ENCODE measurements at regions not wholly inside any gene's neighbourhood (a gene's known extent, or its start where the extent isn't known, plus 50 kb on each side); places are given as distances from the start of the nearest gene placed in this dataset.
A peak's percentile ranks its signal among the peaks of the same experiment; 100 is the strongest.

GRCh38 chrX:56066016-56066415, 166.1 kb upstream of the KLF8 start:
- Histone ChIP-seq H3K27ac (peak overlapping the region in 1 of 4 donors; percentile 63), H3K27me3 (no peaks in the 10 kb centered on the region), H3K9me3 (no peaks in the 10 kb centered on the region), H3K36me3 (no peaks in the 10 kb centered on the region), H3K4me3 (no peak overlapping the region), H3K4me1 (no peaks in the 10 kb centered on the region)
- DNase-seq, result peak in 2 of 3 donors; percentile 54 to 63
- TF ChIP-seq POLR2A (IDR thresholded peaks at IDR 0.05), result no peak
- TF ChIP-seq CTCF (IDR thresholded peaks at IDR 0.05), result no peak

- Histone ChIP-seq H3K27me3 (no peaks in the 10 kb centered on the region), H3K4me3 (no peak overlapping the region), H3K9me3 (no peaks in the 10 kb centered on the region), H3K4me1 (no peaks in the 10 kb centered on the region), H3K27ac (peak overlapping the region in 2 of 4 donors; percentile 51 to 67), H3K36me3 (no peaks in the 10 kb centered on the region)
- TF ChIP-seq CTCF (IDR thresholded peaks at IDR 0.05) (no peak), POLR2A (IDR thresholded peaks at IDR 0.05) (no peak)
- DNase-seq, result peak in 2 of 3 donors; percentile 68 to 77
Measured at GRCh38 chrX:56068274-56068758, 163.8 kb upstream of the KLF8 start.

- Histone ChIP-seq H3K27me3 (no peaks in the 10 kb centered on the region), H3K4me3 (no peak overlapping the region), H3K36me3 (no peaks in the 10 kb centered on the region), H3K27ac (peak overlapping the region in 2 of 4 donors; percentile 51 to 67), H3K9me3 (no peaks in the 10 kb centered on the region), H3K4me1 (no peaks in the 10 kb centered on the region)
- DNase-seq, result peak in 1 of 3 donors; percentile 29
- TF ChIP-seq CTCF (IDR thresholded peaks at IDR 0.05) (no peak), POLR2A (IDR thresholded peaks at IDR 0.05) (no peak)
Measured at GRCh38 chrX:56069299-56069931, 162.7 kb upstream of the KLF8 start.

GRCh38 chrX:56089376-56089775, 142.8 kb upstream of the KLF8 start:
- no peak for DNase-seq
- H3K4me3 ChIP-seq, result no peak overlapping the region
- no peaks in the 10 kb centered on the region for H3K27me3 ChIP-seq
- peaks cover 0 to 2% (median 0%) of the 10 kb centered on the region in 3 donors for H3K36me3 ChIP-seq
- no peaks in the 10 kb centered on the region for H3K9me3 ChIP-seq
- TF ChIP-seq POLR2A (IDR thresholded peaks at IDR 0.05) (no peak), CTCF (IDR thresholded peaks at IDR 0.05) (no peak)
- H3K4me1 ChIP-seq, result no peaks in the 10 kb centered on the region
- H3K27ac ChIP-seq, result no peak overlapping the region

GRCh38 chrX:56099271-56099670, 132.9 kb upstream of the KLF8 start:
- no peak overlapping the region for H3K4me3 ChIP-seq
- no peaks in the 10 kb centered on the region for H3K27me3 ChIP-seq
- TF ChIP-seq CTCF (IDR thresholded peaks at IDR 0.05), result no peak
- TF ChIP-seq POLR2A (IDR thresholded peaks at IDR 0.05), result no peak
- H3K36me3 ChIP-seq, result peaks cover 0 to 4% (median 0%) of the 10 kb centered on the region in 3 donors
- DNase-seq, result no peak
- no peak overlapping the region for H3K27ac ChIP-seq
- no peaks in the 10 kb centered on the region for H3K9me3 ChIP-seq
- H3K4me1 ChIP-seq, result no peaks in the 10 kb centered on the region

Data from Peyer's patch (tissue), 4 donors.